Left colon (tissue), 2 donors: ENCODE measurements at regions not wholly inside any gene's neighbourhood (a gene's known extent, or its start where the extent isn't known, plus 50 kb on each side); places are given as distances from the start of the nearest gene placed in this dataset.
"Not testable (repeated sequence)": the region's sequence is repeated elsewhere in the genome, so short reads cannot be mapped to it uniquely, and the experiment has no call there.

Experiments
- ATAC-seq: fragments of 200-7000 bp; cut with Tn5 transposase; one replicate; pipeline ENCODE4 v1.9.1; 2020; ENCODE audit warnings: mild to moderate bottlenecking, moderate library complexity
- DNase-seq, 2 donors: peaks; one replicate each; pipeline ENCODE4 v3.0.0-alpha.2; 2020
- intact Hi-C, 2 donors: fragments of 100-400 bp; cut with DNase I in 1 of 2; cut with micrococcal nuclease in 1 of 2; formaldehyde crosslinking; loops; one replicate each; pipeline versions ENCODE4 v1.11.2 to v1.14.0; 2022; cut with DNase I, micrococcal nuclease
- donor health status: DM: no; HTN: no; CAD: no.
- donor health status: DM: yes; HTN: yes; CAD: no.

GRCh38 chr7:53229202-53229601, 193.8 kb downstream of the POM121L12 start:
- intact Hi-C loops: no loop called here
- DNase-seq: no peak
- ATAC-seq: no peak

- intact Hi-C loops: no loop called here
- ATAC-seq: no peak
- DNase-seq: no peak
These were observed 202.0 kb downstream of the POM121L12 start for GRCh38 chr7:53237344-53237913.

- no peak for DNase-seq
- no peak for ATAC-seq
- intact Hi-C loops: no loop called here
These were observed 202.7 kb downstream of the POM121L12 start for GRCh38 chr7:53238021-53238605.

GRCh38 chr7:53239151-53239550, 203.7 kb downstream of the POM121L12 start:
- DNase-seq, ATAC-seq, intact Hi-C loops: not testable (repeated sequence)

- intact Hi-C loops: no loop called here
- ATAC-seq (no peak), DNase-seq (no peak)
These were observed 210.3 kb downstream of the POM121L12 start for GRCh38 chr7:53245721-53246120.

GRCh38 chr7:53246957-53247356, 211.5 kb downstream of the POM121L12 start:
- no peak for DNase-seq
- intact Hi-C loops: no loop called here
- ATAC-seq: no peak

- intact Hi-C loops: no loop called here
- no peak for ATAC-seq
- DNase-seq: no peak
These were observed 217.1 kb downstream of the POM121L12 start for GRCh38 chr7:53252539-53252938.

GRCh38 chr7:53272081-53272480, 236.6 kb downstream of the POM121L12 start:
- ATAC-seq (no peak), DNase-seq (no peak)
- intact Hi-C loops: no loop called here

- ATAC-seq (no peak), DNase-seq (no peak)
- intact Hi-C loops: no loop called here
These were observed 245.9 kb downstream of the POM121L12 start for GRCh38 chr7:53281312-53281711.

GRCh38 chr7:53292341-53292740, 256.9 kb downstream of the POM121L12 start:
- no peak for DNase-seq
- intact Hi-C loops: no loop called here
- ATAC-seq: no peak

GRCh38 chr7:53302496-53303246, 267.2 kb downstream of the POM121L12 start:
- ATAC-seq (no peak), DNase-seq (no peak)
- intact Hi-C loops: no loop called here

- intact Hi-C loops: no loop called here
- DNase-seq (no peak), ATAC-seq (no peak)
These were observed 268.3 kb downstream of the POM121L12 start for GRCh38 chr7:53303781-53304180.

- DNase-seq: no peak
- ATAC-seq: no peak
- intact Hi-C loops: no loop called here
These were observed 271.4 kb downstream of the POM121L12 start for GRCh38 chr7:53306846-53307245.

GRCh38 chr7:53311205-53311604, 275.8 kb downstream of the POM121L12 start:
- intact Hi-C loops: no loop called here
- ATAC-seq (no peak), DNase-seq (no peak)

GRCh38 chr7:53315981-53316380, 280.5 kb downstream of the POM121L12 start:
- ATAC-seq (no peak), DNase-seq (no peak)
- intact Hi-C loops: no loop called here

- ATAC-seq (no peak), DNase-seq (no peak)
- intact Hi-C loops: no loop called here
These were observed 283.1 kb downstream of the POM121L12 start for GRCh38 chr7:53318566-53318965.

GRCh38 chr7:53325061-53325460, 289.6 kb downstream of the POM121L12 start:
- DNase-seq: no peak
- ATAC-seq: no peak
- intact Hi-C loops: no loop called here

- intact Hi-C loops: no loop called here
- DNase-seq (no peak), ATAC-seq (no peak)
These were observed 291.2 kb downstream of the POM121L12 start for GRCh38 chr7:53326634-53327033.

GRCh38 chr7:53336105-53336668, 300.8 kb downstream of the POM121L12 start:
- intact Hi-C loops: no loop called here
- DNase-seq (no peak), ATAC-seq (no peak)

- intact Hi-C loops: no loop called here
These were observed 304.8 kb downstream of the POM121L12 start for GRCh38 chr7:53340220-53340619.

More at GRCh38 chr7:53340220-53340619, 304.8 kb downstream of the POM121L12 start:
- DNase-seq: no peak
- ATAC-seq: no peak
